Endothelial cell (in vitro differentiated cells): ENCODE measurements at regions not wholly inside any gene's neighbourhood (a gene's known extent, or its start where the extent isn't known, plus 50 kb on each side); places are given as distances from the start of the nearest gene placed in this dataset.

Experiments used
- DNase-seq: peaks from one replicate; pipeline ENCODE4 v3.0.0; 2021; ENCODE audit warnings: low spot score
- H3K27ac Mint-ChIP-seq: one replicate; pipeline ENCODE4 v1.8.0; 2021; ENCODE audit warnings: mixed read lengths, inconsistent platforms; ENCODE audit not compliant: unreplicated experiment
- H3K27me3 Mint-ChIP-seq: one replicate; pipeline ENCODE4 v1.8.0; 2021; ENCODE audit warnings: mild to moderate bottlenecking, moderate library complexity, mixed read lengths, inconsistent platforms; ENCODE audit not compliant: unreplicated experiment
- H3K36me3 Mint-ChIP-seq: one replicate; pipeline ENCODE4 v1.8.0; 2021; ENCODE audit warnings: mild to moderate bottlenecking, low read depth, mixed read lengths, inconsistent platforms; ENCODE audit not compliant: unreplicated experiment
- H3K4me1 Mint-ChIP-seq: one replicate; pipeline ENCODE4 v1.8.0; 2021; ENCODE audit warnings: mild to moderate bottlenecking, mixed read lengths, inconsistent platforms; ENCODE audit not compliant: unreplicated experiment
- H3K4me3 Mint-ChIP-seq: one replicate; pipeline ENCODE4 v1.8.0; 2021; ENCODE audit warnings: mild to moderate bottlenecking, mixed read lengths, inconsistent platforms; ENCODE audit not compliant: unreplicated experiment
- H3K9me3 Mint-ChIP-seq: one replicate; pipeline ENCODE4 v1.8.0; 2021; ENCODE audit warnings: mixed read lengths, inconsistent platforms; ENCODE audit not compliant: unreplicated experiment
- TF ChIP-seq, protein P1 (sequence below): fragments of 200-600 bp; sonication (generic); IDR thresholded peaks from one replicate; pipeline ENCODE4 v1.5.0; 2021; ENCODE audit warnings: antibody characterized with exemption; ENCODE audit not compliant: unreplicated experiment

DNA sequence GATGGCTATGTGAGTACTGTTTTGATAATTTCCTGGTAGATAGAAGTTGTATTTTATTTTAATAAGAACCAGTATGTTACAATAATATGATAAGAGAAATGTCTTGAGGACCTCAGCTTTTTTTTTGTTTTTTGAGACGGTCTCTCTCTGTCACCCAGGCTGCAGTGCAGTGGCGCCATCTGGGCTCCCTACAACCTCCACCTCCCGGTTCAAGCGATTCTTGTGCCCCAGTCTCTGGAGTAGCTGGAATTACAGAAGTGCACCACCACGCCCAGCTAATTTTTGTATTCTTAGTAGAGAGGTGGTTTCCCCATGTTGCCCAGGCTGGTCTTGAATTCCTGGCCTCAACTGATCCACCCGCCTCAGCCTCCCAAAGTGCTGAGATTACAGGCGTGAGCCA is 968.1 kb upstream of the ADGRL4 start:
- H3K36me3 Mint-ChIP-seq: no peaks in the 10 kb centered on the region
- no peaks in the 10 kb centered on the region for H3K27me3 Mint-ChIP-seq
- no peak for DNase-seq
- H3K4me3 Mint-ChIP-seq: no peak overlapping the region
- H3K9me3 Mint-ChIP-seq: no peaks in the 10 kb centered on the region
- peaks cover 5% of the 10 kb centered on the region for H3K4me1 Mint-ChIP-seq
- H3K27ac Mint-ChIP-seq: no peak overlapping the region
- TF ChIP-seq, protein P1, sequence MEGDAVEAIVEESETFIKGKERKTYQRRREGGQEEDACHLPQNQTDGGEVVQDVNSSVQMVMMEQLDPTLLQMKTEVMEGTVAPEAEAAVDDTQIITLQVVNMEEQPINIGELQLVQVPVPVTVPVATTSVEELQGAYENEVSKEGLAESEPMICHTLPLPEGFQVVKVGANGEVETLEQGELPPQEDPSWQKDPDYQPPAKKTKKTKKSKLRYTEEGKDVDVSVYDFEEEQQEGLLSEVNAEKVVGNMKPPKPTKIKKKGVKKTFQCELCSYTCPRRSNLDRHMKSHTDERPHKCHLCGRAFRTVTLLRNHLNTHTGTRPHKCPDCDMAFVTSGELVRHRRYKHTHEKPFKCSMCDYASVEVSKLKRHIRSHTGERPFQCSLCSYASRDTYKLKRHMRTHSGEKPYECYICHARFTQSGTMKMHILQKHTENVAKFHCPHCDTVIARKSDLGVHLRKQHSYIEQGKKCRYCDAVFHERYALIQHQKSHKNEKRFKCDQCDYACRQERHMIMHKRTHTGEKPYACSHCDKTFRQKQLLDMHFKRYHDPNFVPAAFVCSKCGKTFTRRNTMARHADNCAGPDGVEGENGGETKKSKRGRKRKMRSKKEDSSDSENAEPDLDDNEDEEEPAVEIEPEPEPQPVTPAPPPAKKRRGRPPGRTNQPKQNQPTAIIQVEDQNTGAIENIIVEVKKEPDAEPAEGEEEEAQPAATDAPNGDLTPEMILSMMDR: no peak

DNA sequence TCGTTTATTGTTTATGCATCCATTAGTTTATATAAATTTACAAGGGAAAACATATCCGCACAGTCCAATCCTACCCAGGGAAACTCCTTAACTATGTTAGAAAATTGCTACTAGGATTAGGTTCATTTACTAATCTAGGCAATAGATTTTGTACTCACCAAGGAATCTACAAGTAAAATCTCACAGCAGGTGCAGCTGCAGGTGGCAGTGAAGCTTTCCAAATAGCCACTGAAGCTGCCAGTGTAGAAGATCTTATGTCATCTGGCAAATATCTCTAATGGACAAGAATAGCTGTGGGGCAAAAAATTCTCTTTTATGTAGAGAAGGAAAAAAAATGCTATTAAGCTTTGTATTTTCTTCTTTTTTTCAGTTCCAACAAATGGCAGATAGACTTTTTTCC is 963.4 kb upstream of the ADGRL4 start:
- DNase-seq: no peak
- TF ChIP-seq, protein P1: no peak
- Mint-ChIP-seq H3K36me3 (no peaks in the 10 kb centered on the region), H3K4me3 (no peak overlapping the region), H3K4me1 (peaks cover 5% of the 10 kb centered on the region), H3K27ac (no peak overlapping the region), H3K27me3 (no peaks in the 10 kb centered on the region), H3K9me3 (no peaks in the 10 kb centered on the region)

DNA sequence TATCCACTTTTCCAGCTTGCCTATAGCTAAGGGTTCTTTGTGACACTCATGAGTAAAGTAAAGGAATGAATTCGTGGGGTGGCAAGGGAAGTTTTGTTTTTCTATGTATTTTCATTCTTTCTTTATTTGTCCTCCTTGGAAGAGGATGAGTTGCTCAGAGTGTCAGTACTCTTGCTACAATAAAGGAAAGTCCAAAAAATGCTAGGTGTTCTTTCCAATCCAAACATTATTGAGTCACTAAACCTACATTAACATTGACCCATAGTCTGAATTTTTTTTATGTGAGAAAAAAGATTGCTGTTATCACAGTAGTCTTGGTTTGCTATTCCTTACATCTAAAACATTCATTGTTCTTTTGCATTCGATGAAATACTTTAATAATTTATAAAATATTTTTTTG is 959.9 kb upstream of the ADGRL4 start:
- no peak overlapping the region for H3K27ac Mint-ChIP-seq
- H3K4me3 Mint-ChIP-seq: no peak overlapping the region
- DNase-seq: no peak
- H3K36me3 Mint-ChIP-seq: no peaks in the 10 kb centered on the region
- H3K27me3 Mint-ChIP-seq: no peaks in the 10 kb centered on the region
- no peaks in the 10 kb centered on the region for H3K4me1 Mint-ChIP-seq
- H3K9me3 Mint-ChIP-seq: no peaks in the 10 kb centered on the region
- TF ChIP-seq, protein P1: no peak

DNA sequence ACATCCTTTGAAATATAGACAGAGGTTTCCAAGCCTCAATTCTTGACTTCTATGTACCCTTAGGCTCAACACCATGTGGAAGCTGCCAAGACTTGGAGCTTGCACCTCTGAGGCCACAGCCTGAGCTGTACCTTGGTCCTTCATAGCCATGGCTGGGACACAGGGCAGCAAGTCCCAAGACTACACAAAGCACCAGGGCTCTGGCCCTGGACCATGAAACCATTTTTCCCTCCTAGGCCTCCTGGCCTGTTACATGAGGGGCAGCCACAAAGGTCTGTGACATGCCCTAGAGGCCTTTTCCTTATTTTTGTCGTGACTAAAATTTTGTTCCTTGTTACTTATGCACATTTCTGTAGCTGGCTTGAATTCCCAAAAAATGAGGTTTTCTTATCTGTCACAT is 953.1 kb upstream of the ADGRL4 start:
- Mint-ChIP-seq H3K27ac (no peak overlapping the region), H3K36me3 (peaks cover 5% of the 10 kb centered on the region), H3K4me1 (no peaks in the 10 kb centered on the region), H3K9me3 (no peaks in the 10 kb centered on the region), H3K27me3 (peaks cover 1% of the 10 kb centered on the region), H3K4me3 (no peak overlapping the region)
- TF ChIP-seq, protein P1: no peak
- DNase-seq: no peak

DNA sequence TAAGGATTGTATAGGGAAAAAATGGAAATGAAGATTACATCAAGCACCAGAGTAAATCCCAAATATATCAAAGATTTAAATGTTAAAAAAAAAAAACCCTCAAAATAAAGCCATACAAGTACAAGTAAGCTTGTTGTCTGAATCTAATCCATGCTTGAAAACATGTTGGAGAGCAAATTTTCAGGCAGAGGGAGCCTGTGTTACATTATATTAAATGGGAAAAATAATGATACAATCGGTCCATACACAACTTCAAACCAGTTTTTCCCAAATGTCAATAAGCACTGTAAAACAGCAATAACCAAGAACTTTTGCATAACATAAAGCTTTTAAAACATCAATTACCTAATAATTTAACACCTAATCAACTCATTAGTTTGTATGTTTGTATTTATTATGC is 949.4 kb upstream of the ADGRL4 start:
- Mint-ChIP-seq H3K9me3 (no peaks in the 10 kb centered on the region), H3K27me3 (peaks cover 1% of the 10 kb centered on the region), H3K36me3 (peaks cover 5% of the 10 kb centered on the region), H3K4me3 (no peak overlapping the region), H3K27ac (no peak overlapping the region), H3K4me1 (no peaks in the 10 kb centered on the region)
- TF ChIP-seq, protein P1: no peak
- DNase-seq: no peak
